ENCODE measurements at regions not wholly inside any gene's neighbourhood (a gene's known extent, or its start where the extent isn't known, plus 50 kb on each side); places are given as distances from the start of the nearest gene placed in this dataset.

GRCh38 chr10:61187601-61188000 is 243.6 kb upstream of the RHOBTB1 start:
- intact Hi-C loops (cut with micrococcal nuclease): no loop called here
- ChIA-PET CTCF (no interaction called here), POLR2A (interaction anchor here (0.8 kb wide), 1 partner anchor 23 kb away, joined by 3 read pairs; no protein-coding TSS in a partner anchor)
- Mint-ChIP-seq H3K36me3 (ENCODE audit: insufficient read depth, unreplicated experiment) (no peaks in the 10 kb centered on the region), H3K9me3 (ENCODE audit: unreplicated experiment) (no peaks in the 10 kb centered on the region), H3K4me3 (ENCODE audit: unreplicated experiment) (no peak overlapping the region), H3K27ac (ENCODE audit: low read depth, unreplicated experiment) (no peak overlapping the region), H3K4me1 (ENCODE audit: insufficient read depth, unreplicated experiment) (peaks cover 4% of the 10 kb centered on the region), H3K27me3 (ENCODE audit: insufficient read depth, unreplicated experiment) (no peaks in the 10 kb centered on the region)
- DNase-seq (ENCODE audit: unreplicated experiment): no peak
- BruUV-seq (replicated peaks): no TSS peak
- TF ChIP-seq, protein P1, sequence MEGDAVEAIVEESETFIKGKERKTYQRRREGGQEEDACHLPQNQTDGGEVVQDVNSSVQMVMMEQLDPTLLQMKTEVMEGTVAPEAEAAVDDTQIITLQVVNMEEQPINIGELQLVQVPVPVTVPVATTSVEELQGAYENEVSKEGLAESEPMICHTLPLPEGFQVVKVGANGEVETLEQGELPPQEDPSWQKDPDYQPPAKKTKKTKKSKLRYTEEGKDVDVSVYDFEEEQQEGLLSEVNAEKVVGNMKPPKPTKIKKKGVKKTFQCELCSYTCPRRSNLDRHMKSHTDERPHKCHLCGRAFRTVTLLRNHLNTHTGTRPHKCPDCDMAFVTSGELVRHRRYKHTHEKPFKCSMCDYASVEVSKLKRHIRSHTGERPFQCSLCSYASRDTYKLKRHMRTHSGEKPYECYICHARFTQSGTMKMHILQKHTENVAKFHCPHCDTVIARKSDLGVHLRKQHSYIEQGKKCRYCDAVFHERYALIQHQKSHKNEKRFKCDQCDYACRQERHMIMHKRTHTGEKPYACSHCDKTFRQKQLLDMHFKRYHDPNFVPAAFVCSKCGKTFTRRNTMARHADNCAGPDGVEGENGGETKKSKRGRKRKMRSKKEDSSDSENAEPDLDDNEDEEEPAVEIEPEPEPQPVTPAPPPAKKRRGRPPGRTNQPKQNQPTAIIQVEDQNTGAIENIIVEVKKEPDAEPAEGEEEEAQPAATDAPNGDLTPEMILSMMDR (IDR thresholded peaks at IDR 0.05; ENCODE audit: unreplicated experiment): no peak

DNA sequence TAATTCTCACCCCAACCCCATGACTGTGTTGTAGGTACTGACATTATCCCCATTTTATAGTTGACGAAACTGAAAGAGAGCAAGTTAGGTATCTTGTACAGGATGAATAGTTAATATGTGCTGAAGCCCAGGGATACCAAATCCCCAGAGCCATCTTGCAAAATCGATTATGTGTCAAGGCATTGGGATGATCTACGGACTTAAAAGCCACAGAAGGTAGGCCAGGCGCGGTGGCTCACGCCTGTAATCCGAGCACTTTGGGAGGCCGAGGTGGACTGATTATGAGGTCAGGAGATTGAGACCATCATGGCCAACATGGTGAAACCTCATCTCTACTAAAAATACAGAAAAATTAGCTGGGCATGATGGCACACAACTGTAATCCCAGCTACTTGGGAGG is 242.4 kb upstream of the RHOBTB1 start:
- no TSS peak for BruUV-seq (replicated peaks)
- CTCF ChIA-PET: no interaction called here
- H3K27me3 Mint-ChIP-seq (ENCODE audit: insufficient read depth, unreplicated experiment): no peaks in the 10 kb centered on the region
- H3K4me3 Mint-ChIP-seq (ENCODE audit: unreplicated experiment): no peak overlapping the region
- no peaks in the 10 kb centered on the region for H3K9me3 Mint-ChIP-seq (ENCODE audit: unreplicated experiment)
- no peak for DNase-seq (ENCODE audit: unreplicated experiment)
- H3K36me3 Mint-ChIP-seq (ENCODE audit: insufficient read depth, unreplicated experiment): no peaks in the 10 kb centered on the region
- H3K4me1 Mint-ChIP-seq (ENCODE audit: insufficient read depth, unreplicated experiment): peaks cover 4% of the 10 kb centered on the region
- TF ChIP-seq, protein P1 (IDR thresholded peaks at IDR 0.05; ENCODE audit: unreplicated experiment): no peak
- H3K27ac Mint-ChIP-seq (ENCODE audit: low read depth, unreplicated experiment): no peak overlapping the region
- POLR2A ChIA-PET: no interaction called here
- intact Hi-C loops (cut with micrococcal nuclease): no loop called here

GRCh38 chr10:61184429-61184828 is 240.4 kb upstream of the RHOBTB1 start:
- CTCF ChIA-PET: interaction anchor here (1.0 kb wide), 1 partner anchor 44 kb away, joined by 5 read pairs; no protein-coding TSS in a partner anchor
- H3K4me3 Mint-ChIP-seq (ENCODE audit: unreplicated experiment): no peak overlapping the region

GRCh38 chr10:61183967-61184366 is 240.0 kb upstream of the RHOBTB1 start:
- BruUV-seq (replicated peaks): no TSS peak
- no peaks in the 10 kb centered on the region for H3K36me3 Mint-ChIP-seq (ENCODE audit: insufficient read depth, unreplicated experiment)
- no peak overlapping the region for H3K27ac Mint-ChIP-seq (ENCODE audit: low read depth, unreplicated experiment)
- no peaks in the 10 kb centered on the region for H3K27me3 Mint-ChIP-seq (ENCODE audit: insufficient read depth, unreplicated experiment)
- H3K9me3 Mint-ChIP-seq (ENCODE audit: unreplicated experiment): no peaks in the 10 kb centered on the region
- H3K4me3 Mint-ChIP-seq (ENCODE audit: unreplicated experiment): no peak overlapping the region
- CTCF ChIA-PET: interaction anchor here (1.0 kb wide), 1 partner anchor 43 kb away, joined by 5 read pairs; no protein-coding TSS in a partner anchor
- intact Hi-C loops (cut with micrococcal nuclease): no loop called here
- POLR2A ChIA-PET: interaction anchor here (0.6 to 0.7 kb wide), 2 partner anchors 18 to 20 kb away, joined by 3 read pairs; no protein-coding TSS in a partner anchor
- no peak for DNase-seq (ENCODE audit: unreplicated experiment)
- H3K4me1 Mint-ChIP-seq (ENCODE audit: insufficient read depth, unreplicated experiment): no peaks in the 10 kb centered on the region
- TF ChIP-seq, protein P1 (IDR thresholded peaks at IDR 0.05; ENCODE audit: unreplicated experiment): no peak

More at GRCh38 chr10:61184429-61184828, 240.4 kb upstream of the RHOBTB1 start:
- BruUV-seq (replicated peaks): no TSS peak
- intact Hi-C loops (cut with micrococcal nuclease): no loop called here
- no peak for DNase-seq (ENCODE audit: unreplicated experiment)
- TF ChIP-seq, protein P1 (IDR thresholded peaks at IDR 0.05; ENCODE audit: unreplicated experiment): no peak
- no peaks in the 10 kb centered on the region for H3K27me3 Mint-ChIP-seq (ENCODE audit: insufficient read depth, unreplicated experiment)
- H3K9me3 Mint-ChIP-seq (ENCODE audit: unreplicated experiment): no peaks in the 10 kb centered on the region
- no peaks in the 10 kb centered on the region for H3K36me3 Mint-ChIP-seq (ENCODE audit: insufficient read depth, unreplicated experiment)
- POLR2A ChIA-PET: interaction anchor here (0.6 kb wide), 1 partner anchor 20 kb away, joined by 3 read pairs; no protein-coding TSS in a partner anchor
- H3K4me1 Mint-ChIP-seq (ENCODE audit: insufficient read depth, unreplicated experiment): no peaks in the 10 kb centered on the region
- H3K27ac Mint-ChIP-seq (ENCODE audit: low read depth, unreplicated experiment): no peak overlapping the region
